DOHH2 (cell line): ENCODE measurements at regions not wholly inside any gene's neighbourhood (a gene's known extent, or its start where the extent isn't known, plus 50 kb on each side); places are given as distances from the start of the nearest gene placed in this dataset.

Source experiments
- CTCF ChIP-seq: fragments of 200-600 bp; sonication (generic); IDR thresholded peaks from one replicate; pipeline ENCODE4 v1.5.1; 2014; ENCODE audit warnings: antibody characterized with exemption, mild to moderate bottlenecking, low read depth, low read length; ENCODE audit not compliant: poor library complexity, severe bottlenecking
- EZH2phosphoT487 ChIP-seq: fragments of 200-600 bp; sonication (generic); IDR thresholded peaks from 2 replicates; pipeline ENCODE4 v1.6.1; 2017; ENCODE audit warnings: borderline replicate concordance, mild to moderate bottlenecking, antibody characterized with exemption, low read length, moderate library complexity, mixed read lengths

- no peak for TF ChIP-seq CTCF
- TF ChIP-seq EZH2phosphoT487: no peak
Measured at GRCh38 chr5:110267714-110268113, 458.8 kb downstream of the TMEM232 start.
